ENCODE measurements at regions not wholly inside any gene's neighbourhood (a gene's known extent, or its start where the extent isn't known, plus 50 kb on each side); places are given as distances from the start of the nearest gene placed in this dataset.
"Not testable (repeated sequence)": the region's sequence is repeated elsewhere in the genome, so short reads cannot be mapped to it uniquely, and the experiment has no call there.

DNA sequence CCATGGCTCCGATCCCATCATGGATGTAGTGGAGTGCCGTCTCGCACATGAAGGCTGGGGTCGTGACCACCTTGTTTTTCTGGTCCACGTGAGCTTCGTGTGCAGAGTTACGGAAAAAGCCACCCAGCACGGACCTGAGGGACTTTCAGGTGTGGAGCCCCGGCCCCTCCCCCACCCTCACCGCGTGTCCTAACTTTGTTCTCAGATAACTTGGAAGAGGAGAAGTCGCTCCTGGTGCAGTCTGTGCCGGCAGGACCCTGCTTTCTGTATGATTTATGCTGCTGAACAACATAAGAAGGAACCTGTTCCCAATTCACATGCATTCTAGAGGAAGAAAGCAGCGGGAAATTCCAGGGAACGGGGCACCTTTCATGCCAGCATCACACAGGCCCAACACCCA, 5404.2 kb upstream of the TPTE start:
- TF ChIP-seq, protein P1, sequence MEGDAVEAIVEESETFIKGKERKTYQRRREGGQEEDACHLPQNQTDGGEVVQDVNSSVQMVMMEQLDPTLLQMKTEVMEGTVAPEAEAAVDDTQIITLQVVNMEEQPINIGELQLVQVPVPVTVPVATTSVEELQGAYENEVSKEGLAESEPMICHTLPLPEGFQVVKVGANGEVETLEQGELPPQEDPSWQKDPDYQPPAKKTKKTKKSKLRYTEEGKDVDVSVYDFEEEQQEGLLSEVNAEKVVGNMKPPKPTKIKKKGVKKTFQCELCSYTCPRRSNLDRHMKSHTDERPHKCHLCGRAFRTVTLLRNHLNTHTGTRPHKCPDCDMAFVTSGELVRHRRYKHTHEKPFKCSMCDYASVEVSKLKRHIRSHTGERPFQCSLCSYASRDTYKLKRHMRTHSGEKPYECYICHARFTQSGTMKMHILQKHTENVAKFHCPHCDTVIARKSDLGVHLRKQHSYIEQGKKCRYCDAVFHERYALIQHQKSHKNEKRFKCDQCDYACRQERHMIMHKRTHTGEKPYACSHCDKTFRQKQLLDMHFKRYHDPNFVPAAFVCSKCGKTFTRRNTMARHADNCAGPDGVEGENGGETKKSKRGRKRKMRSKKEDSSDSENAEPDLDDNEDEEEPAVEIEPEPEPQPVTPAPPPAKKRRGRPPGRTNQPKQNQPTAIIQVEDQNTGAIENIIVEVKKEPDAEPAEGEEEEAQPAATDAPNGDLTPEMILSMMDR (IDR thresholded peaks at IDR 0.05 in 8 of 11, conservative IDR thresholded peaks at IDR 0.05 in 3 of 11) = not testable (repeated sequence)
- TF ChIP-seq POLR2A, POLR2AphosphoS5 (IDR thresholded peaks at IDR 0.05): not testable (repeated sequence)

Measured in spleen (tissue), 7 donors.